CD4-positive, alpha-beta memory T cell (primary cell): ENCODE measurements at regions not wholly inside any gene's neighbourhood (a gene's known extent, or its start where the extent isn't known, plus 50 kb on each side); places are given as distances from the start of the nearest gene placed in this dataset.

ENCODE experiments used
- CTCF ChIA-PET: fragments of 350-600 bp; sonication (Branson Sonifier 250); formaldehyde crosslinking; loops from one replicate; lab custom pipeline; 2021; ENCODE audit warnings: inconsistent platforms; ENCODE audit not compliant: partially characterized antibody; lab: Charles Lee
- POLR2A ChIA-PET: fragments of 350-600 bp; sonication (Branson Sonifier 250); formaldehyde crosslinking; loops from one replicate; lab custom pipeline; 2021; ENCODE audit not compliant: partially characterized antibody; lab: Charles Lee
- DNase-seq, 5 donors: peaks; one replicate each; pipeline versions ENCODE4 v3.0.0 to v3.0.0-alpha.2; 2020 to 2022; ENCODE audit warnings: mixed read lengths in 1 of 5
- H3K27ac ChIP-seq: one replicate; pipeline ENCODE4 v1.7.0; 2013; ENCODE audit warnings: low read depth, low read length
- H3K27me3 ChIP-seq: 2 replicates; pipeline ENCODE4 v1.7.0; 2013; ENCODE audit warnings: mild to moderate bottlenecking, low read length, moderate library complexity; ENCODE audit not compliant: insufficient read depth
- H3K36me3 ChIP-seq: 2 replicates; pipeline ENCODE4 v1.7.0; 2013; ENCODE audit warnings: mild to moderate bottlenecking, low read length, moderate library complexity; ENCODE audit not compliant: insufficient read depth
- H3K4me1 ChIP-seq: 2 replicates; pipeline ENCODE4 v1.7.0; 2013; ENCODE audit warnings: mild to moderate bottlenecking, low read length, moderate library complexity; ENCODE audit not compliant: insufficient read depth
- H3K4me3 ChIP-seq, 2 donors: one replicate each; pipeline ENCODE4 v1.7.0; 2013; ENCODE audit warnings: low read length in 2 of 2, mild to moderate bottlenecking in 1 of 2
- H3K9me3 ChIP-seq, 2 donors: one replicate each; pipeline ENCODE4 v1.7.0; 2013; ENCODE audit warnings: low read length in 2 of 2, control low read depth in 1 of 2; ENCODE audit not compliant: control insufficient read depth in 1 of 2
- H3K27ac Mint-ChIP-seq, 7 donors: one replicate each; pipeline ENCODE4 v1.8.0; 2020 to 2021; ENCODE audit warnings: mixed read lengths in 7 of 7, mild to moderate bottlenecking in 6 of 7, inconsistent platforms in 3 of 7, moderate library complexity in 3 of 7
- H3K27me3 Mint-ChIP-seq, 2 donors: one replicate each; pipeline ENCODE4 v1.8.0; 2020 to 2021; ENCODE audit warnings: mixed read lengths in 2 of 2
- H3K36me3 Mint-ChIP-seq, 2 donors: one replicate each; pipeline ENCODE4 v1.8.0; 2020 to 2021; ENCODE audit warnings: mixed read lengths in 2 of 2, inconsistent platforms in 1 of 2, mild to moderate bottlenecking in 1 of 2
- H3K4me1 Mint-ChIP-seq, 4 donors: one replicate each; pipeline ENCODE4 v1.8.0; 2020 to 2021; ENCODE audit warnings: mixed read lengths in 4 of 4, mild to moderate bottlenecking in 1 of 4
- H3K4me3 Mint-ChIP-seq, 8 donors: one replicate each; pipeline ENCODE4 v1.8.0; 2020 to 2021; ENCODE audit warnings: mixed read lengths in 8 of 8, mild to moderate bottlenecking in 7 of 8, moderate library complexity in 6 of 8, inconsistent platforms in 3 of 8
- H3K9me3 Mint-ChIP-seq, 8 donors: one replicate each; pipeline ENCODE4 v1.8.0; 2020 to 2021; ENCODE audit warnings: mixed read lengths in 8 of 8, mild to moderate bottlenecking in 5 of 8, inconsistent platforms in 3 of 8, moderate library complexity in 1 of 8
- intact Hi-C: fragments of 100-400 bp; cut with micrococcal nuclease; formaldehyde crosslinking; loops from one replicate; pipeline ENCODE4 v1.15.1; 2023

GRCh38 chr5:155772009-155772662, 554.8 kb upstream of the SGCD start:
- H3K27ac ChIP-seq, result no peak overlapping the region
- H3K4me3 ChIP-seq, result no peak overlapping the region
- H3K4me3 Mint-ChIP-seq, result no peak overlapping the region
- no peak overlapping the region for H3K27ac Mint-ChIP-seq
- ChIA-PET CTCF (no interaction called here), POLR2A (no interaction called here)
- H3K9me3 ChIP-seq, result no peaks in the 10 kb centered on the region
- H3K36me3 Mint-ChIP-seq, result no peaks in the 10 kb centered on the region
- intact Hi-C loops, result no loop called here
- H3K36me3 ChIP-seq, result no peaks in the 10 kb centered on the region
- peaks cover under 1% of the 10 kb centered on the region for H3K4me1 ChIP-seq
- H3K27me3 ChIP-seq, result no peaks in the 10 kb centered on the region
- peaks cover 0 to 4% (median 0%) of the 10 kb centered on the region in 8 donors for H3K9me3 Mint-ChIP-seq
- H3K4me1 Mint-ChIP-seq, result peaks cover 0 to 8% (median 1%) of the 10 kb centered on the region in 4 donors
- no peaks in the 10 kb centered on the region for H3K27me3 Mint-ChIP-seq
- DNase-seq, result no peak

DNA sequence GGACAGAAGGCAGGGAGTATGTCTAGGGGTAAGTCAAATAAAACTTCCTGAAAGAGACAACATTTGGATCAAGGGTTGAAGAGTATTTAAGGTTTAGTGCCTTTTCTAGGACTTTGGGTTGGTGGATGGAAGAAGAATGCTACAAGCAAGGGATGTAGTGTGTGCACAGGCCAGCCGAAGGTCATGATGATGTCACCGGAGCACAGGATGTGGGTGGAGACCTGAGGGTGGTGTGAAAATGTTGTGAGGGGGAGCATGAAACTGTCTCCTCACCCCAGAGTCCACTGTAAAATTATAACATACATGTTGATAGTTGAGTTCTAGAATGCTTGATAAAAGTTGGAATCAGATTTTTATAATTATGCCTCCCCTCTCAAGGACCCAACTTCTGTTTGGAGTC, 553.3 kb upstream of the SGCD start:
- peak in 1 of 5 donors; percentile 15 for DNase-seq
- no peak overlapping the region for H3K4me3 ChIP-seq
- Mint-ChIP-seq H3K4me1 (peaks cover 0 to 5% (median 1%) of the 10 kb centered on the region in 4 donors), H3K9me3 (peaks cover 0 to 4% (median 0%) of the 10 kb centered on the region in 8 donors), H3K27ac (no peak overlapping the region), H3K36me3 (no peaks in the 10 kb centered on the region), H3K27me3 (no peaks in the 10 kb centered on the region), H3K4me3 (peak overlapping the region in 1 of 8 donors; percentile 27)
- ChIA-PET CTCF (no interaction called here), POLR2A (no interaction called here)
- no peak overlapping the region for H3K27ac ChIP-seq
- no peaks in the 10 kb centered on the region for H3K27me3 ChIP-seq
- no peaks in the 10 kb centered on the region for H3K9me3 ChIP-seq
- intact Hi-C loops, result no loop called here
- H3K4me1 ChIP-seq, result no peaks in the 10 kb centered on the region
- H3K36me3 ChIP-seq, result no peaks in the 10 kb centered on the region

GRCh38 chr5:155780260-155780659, 546.7 kb upstream of the SGCD start:
- peaks cover 0 to 2% (median 0%) of the 10 kb centered on the region in 8 donors for H3K9me3 Mint-ChIP-seq
- no peaks in the 10 kb centered on the region for H3K4me1 ChIP-seq
- no peaks in the 10 kb centered on the region for H3K9me3 ChIP-seq
- no peak overlapping the region for H3K4me3 Mint-ChIP-seq
- ChIA-PET POLR2A (no interaction called here), CTCF (no interaction called here)
- H3K27ac Mint-ChIP-seq, result no peak overlapping the region
- no peaks in the 10 kb centered on the region for H3K36me3 Mint-ChIP-seq
- intact Hi-C loops, result no loop called here
- H3K27ac ChIP-seq, result no peak overlapping the region
- H3K36me3 ChIP-seq, result no peaks in the 10 kb centered on the region
- no peak overlapping the region for H3K4me3 ChIP-seq
- H3K27me3 ChIP-seq, result no peaks in the 10 kb centered on the region
- no peaks in the 10 kb centered on the region for H3K4me1 Mint-ChIP-seq
- no peak for DNase-seq
- no peaks in the 10 kb centered on the region for H3K27me3 Mint-ChIP-seq

DNA sequence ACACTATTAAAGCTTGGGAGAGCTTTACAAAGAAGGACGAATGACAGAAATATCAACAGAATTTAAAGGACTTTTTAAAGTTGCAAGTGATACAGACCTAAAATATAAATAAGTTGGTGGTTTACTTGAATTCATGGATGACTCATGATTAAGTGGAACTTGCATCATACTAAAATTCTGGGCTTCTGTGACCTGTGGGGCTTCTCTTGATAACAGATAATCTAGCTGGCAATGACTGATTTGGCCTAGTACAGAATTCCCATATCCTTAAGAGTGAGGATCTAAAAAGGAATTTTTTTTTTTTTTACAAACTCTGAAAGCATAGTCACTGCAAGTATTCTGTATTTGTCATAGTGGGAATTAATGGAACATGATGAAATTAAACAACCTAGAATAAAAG, 543.7 kb upstream of the SGCD start:
- no peak overlapping the region for H3K27ac ChIP-seq
- ChIA-PET CTCF (no interaction called here), POLR2A (no interaction called here)
- H3K4me1 ChIP-seq, result no peaks in the 10 kb centered on the region
- DNase-seq, result no peak
- no peaks in the 10 kb centered on the region for H3K4me1 Mint-ChIP-seq
- H3K4me3 ChIP-seq, result no peak overlapping the region
- H3K4me3 Mint-ChIP-seq, result no peak overlapping the region
- no peak overlapping the region for H3K27ac Mint-ChIP-seq
- H3K9me3 Mint-ChIP-seq, result peaks cover 0 to 2% (median 0%) of the 10 kb centered on the region in 8 donors
- H3K36me3 ChIP-seq, result no peaks in the 10 kb centered on the region
- no peaks in the 10 kb centered on the region for H3K36me3 Mint-ChIP-seq
- H3K27me3 ChIP-seq, result no peaks in the 10 kb centered on the region
- no peaks in the 10 kb centered on the region for H3K27me3 Mint-ChIP-seq
- intact Hi-C loops, result no loop called here
- H3K9me3 ChIP-seq, result no peaks in the 10 kb centered on the region

GRCh38 chr5:155783791-155784190, 543.2 kb upstream of the SGCD start:
- ChIA-PET CTCF (no interaction called here), POLR2A (no interaction called here)
- Mint-ChIP-seq H3K4me1 (no peaks in the 10 kb centered on the region), H3K27me3 (no peaks in the 10 kb centered on the region), H3K36me3 (no peaks in the 10 kb centered on the region), H3K9me3 (peaks cover 0 to 2% (median 0%) of the 10 kb centered on the region in 8 donors), H3K4me3 (no peak overlapping the region), H3K27ac (no peak overlapping the region)
- H3K27ac ChIP-seq, result no peak overlapping the region
- H3K27me3 ChIP-seq, result no peaks in the 10 kb centered on the region
- H3K4me3 ChIP-seq, result no peak overlapping the region
- intact Hi-C loops, result no loop called here
- H3K36me3 ChIP-seq, result no peaks in the 10 kb centered on the region
- no peak for DNase-seq
- H3K9me3 ChIP-seq, result no peaks in the 10 kb centered on the region
- no peaks in the 10 kb centered on the region for H3K4me1 ChIP-seq

GRCh38 chr5:155786108-155786507, 540.9 kb upstream of the SGCD start:
- H3K36me3 Mint-ChIP-seq, result no peaks in the 10 kb centered on the region
- no peak overlapping the region for H3K4me3 Mint-ChIP-seq
- H3K9me3 ChIP-seq, result no peaks in the 10 kb centered on the region
- H3K4me1 ChIP-seq, result no peaks in the 10 kb centered on the region
- no peaks in the 10 kb centered on the region for H3K27me3 Mint-ChIP-seq
- no peak overlapping the region for H3K27ac Mint-ChIP-seq
- H3K4me1 Mint-ChIP-seq, result no peaks in the 10 kb centered on the region
- intact Hi-C loops, result no loop called here
- peaks cover 0 to 4% (median 3%) of the 10 kb centered on the region in 8 donors for H3K9me3 Mint-ChIP-seq
- DNase-seq, result no peak
- no peaks in the 10 kb centered on the region for H3K27me3 ChIP-seq
- POLR2A ChIA-PET, result no interaction called here
- no peak overlapping the region for H3K27ac ChIP-seq
- CTCF ChIA-PET, result interaction anchor here (1.1 to 1.4 kb wide), 2 partner anchors 11 to 21 kb away, joined by 3 to 5 read pairs; no protein-coding TSS in a partner anchor
- H3K36me3 ChIP-seq, result no peaks in the 10 kb centered on the region
- H3K4me3 ChIP-seq, result no peak overlapping the region

DNA sequence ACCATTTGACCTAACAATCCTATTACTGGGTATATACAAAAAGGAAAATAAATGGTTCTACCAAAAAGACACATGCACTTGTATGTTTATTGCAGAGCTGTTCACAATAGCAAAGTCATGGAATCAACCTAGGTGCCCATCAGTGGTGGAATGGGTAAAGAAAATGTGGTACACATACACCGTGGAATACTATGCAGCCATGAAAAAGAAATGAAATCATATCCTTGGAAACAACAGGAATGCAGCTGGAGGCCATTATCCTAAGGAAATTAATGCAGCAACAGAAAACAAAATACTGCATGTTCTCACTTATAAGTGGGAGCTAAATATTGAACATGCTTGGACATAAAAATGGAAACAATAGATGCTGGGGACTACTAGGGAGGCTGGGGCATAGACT, 534.1 kb upstream of the SGCD start:
- CTCF ChIA-PET, result no interaction called here
- POLR2A ChIA-PET, result no interaction called here
- peaks cover 2 to 56% (median 35%) of the 10 kb centered on the region in 8 donors for H3K9me3 Mint-ChIP-seq
- no peaks in the 10 kb centered on the region for H3K4me1 Mint-ChIP-seq
- Histone ChIP-seq H3K27ac (no peak overlapping the region), H3K4me1 (no peaks in the 10 kb centered on the region), H3K27me3 (no peaks in the 10 kb centered on the region), H3K4me3 (no peak overlapping the region), H3K36me3 (no peaks in the 10 kb centered on the region), H3K9me3 (peaks cover 0 to 4% of the 10 kb centered on the region in 2 donors)
- intact Hi-C loops, result no loop called here
- H3K4me3 Mint-ChIP-seq, result no peak overlapping the region
- no peak overlapping the region for H3K27ac Mint-ChIP-seq
- DNase-seq, result no peak
- peaks cover 0 to 2% of the 10 kb centered on the region in 2 donors for H3K36me3 Mint-ChIP-seq
- H3K27me3 Mint-ChIP-seq, result no peaks in the 10 kb centered on the region
